MM.1S (cell line): ENCODE measurements at regions not wholly inside any gene's neighbourhood (a gene's known extent, or its start where the extent isn't known, plus 50 kb on each side); places are given as distances from the start of the nearest gene placed in this dataset.

Experiments
- DNase-seq: peaks from one replicate; pipeline ENCODE4 v3.0.0-alpha.2; 2015
- H2AFZ ChIP-seq: fragments of 300-600 bp; sonication (generic); 2 replicates; pipeline ENCODE4 v1.6.0; 2016; ENCODE audit warnings: antibody characterized with exemption, low read length
- H3F3A ChIP-seq: fragments of 300-600 bp; sonication (generic); 2 replicates; pipeline ENCODE4 v1.6.1; 2016; ENCODE audit warnings: mild to moderate bottlenecking, antibody characterized with exemption, low read length, moderate library complexity, mixed read lengths; ENCODE audit not compliant: insufficient read depth
- H3K27ac ChIP-seq: fragments of 300-600 bp; sonication (generic); 2 replicates; pipeline ENCODE4 v1.5.1; 2016; ENCODE audit warnings: mild to moderate bottlenecking, low read length
- H3K27me3 ChIP-seq: fragments of 300-600 bp; sonication (generic); replicated peaks from 2 replicates; pipeline ENCODE4 v1.6.0; 2016; ENCODE audit warnings: low read length; ENCODE audit not compliant: insufficient read depth
- H3K36me3 ChIP-seq: fragments of 300-600 bp; sonication (generic); replicated peaks from 2 replicates; pipeline ENCODE4 v1.6.1; 2016; ENCODE audit warnings: mild to moderate bottlenecking, low read length, mixed read lengths; ENCODE audit not compliant: insufficient read depth
- H3K4me1 ChIP-seq: fragments of 300-600 bp; sonication (generic); 2 replicates; pipeline ENCODE4 v1.6.1; 2016; ENCODE audit warnings: low read length, mixed read lengths
- H3K4me2 ChIP-seq: fragments of 300-600 bp; sonication (generic); 2 replicates; pipeline ENCODE4 v1.6.0; 2016; ENCODE audit warnings: low read depth, low read length
- H3K4me3 ChIP-seq: fragments of 300-600 bp; sonication (generic); 2 replicates; pipeline ENCODE4 v1.5.1; 2016; ENCODE audit warnings: low read length, mixed read lengths
- H3K79me2 ChIP-seq: fragments of 300-600 bp; sonication (generic); 2 replicates; pipeline ENCODE4 v1.6.1; 2016; ENCODE audit warnings: mixed run types, low read length, mixed read lengths
- H3K9ac ChIP-seq: fragments of 300-600 bp; sonication (generic); 2 replicates; pipeline ENCODE4 v1.6.1; 2016; ENCODE audit warnings: low read length, mixed read lengths
- H3K9me2 ChIP-seq: fragments of 300-600 bp; sonication (generic); replicated peaks from 2 replicates; pipeline ENCODE4 v1.6.1; 2016; ENCODE audit warnings: mild to moderate bottlenecking, low read length, mixed read lengths; ENCODE audit not compliant: insufficient read depth
- H3K9me3 ChIP-seq: fragments of 300-600 bp; sonication (generic); replicated peaks from 2 replicates; pipeline ENCODE4 v1.6.1; 2016; ENCODE audit warnings: mild to moderate bottlenecking, low read length, mixed read lengths; ENCODE audit not compliant: insufficient read depth
- H4K20me1 ChIP-seq: fragments of 300-600 bp; sonication (generic); 2 replicates; pipeline ENCODE4 v1.6.1; 2016; ENCODE audit warnings: mild to moderate bottlenecking, low read length, moderate library complexity, mixed read lengths; ENCODE audit not compliant: insufficient read depth
- CTCF ChIP-seq: fragments of 300-600 bp; sonication (generic); IDR thresholded peaks from 2 replicates; pipeline ENCODE4 v1.5.1; 2016; ENCODE audit warnings: antibody characterized with exemption, low read length, mixed read lengths
- EZH2 ChIP-seq: fragments of 300-600 bp; sonication (generic); optimal IDR thresholded peaks from 2 replicates; pipeline ENCODE3; 2017; ENCODE audit warnings: low read depth, mild to moderate bottlenecking, antibody characterized with exemption, low read length, mixed read lengths
- EZH2phosphoT487 ChIP-seq: fragments of 300-600 bp; sonication (generic); IDR thresholded peaks from 2 replicates; pipeline ENCODE4 v1.6.1; 2018; ENCODE audit warnings: antibody characterized with exemption, low read length

- H3K4me2 ChIP-seq: no peak overlapping the region
- no peak overlapping the region for H3K9ac ChIP-seq
Observed at GRCh38 chr6:166692723-166693302, 65.8 kb upstream of the RPS6KA2 start.

GRCh38 chr6:166691746-166692145 is 64.7 kb upstream of the RPS6KA2 start:
- Histone ChIP-seq H3K4me1 (no peaks in the 10 kb centered on the region), H3K9me3 (no peaks in the 10 kb centered on the region), H3F3A (no peaks in the 10 kb centered on the region), H3K27me3 (no peaks in the 10 kb centered on the region), H3K4me2 (no peak overlapping the region), H3K79me2 (no peaks in the 10 kb centered on the region), H3K9me2 (no peaks in the 10 kb centered on the region), H3K4me3 (no peak overlapping the region), H3K27ac (no peak overlapping the region), H3K9ac (no peak overlapping the region), H3K36me3 (no peaks in the 10 kb centered on the region), H4K20me1 (no peaks in the 10 kb centered on the region), H2AFZ (no peak overlapping the region)
- TF ChIP-seq CTCF (no peak), EZH2 (no peak), EZH2phosphoT487 (no peak)
- DNase-seq: no peak

More at GRCh38 chr6:166692723-166693302, 65.8 kb upstream of the RPS6KA2 start:
- Histone ChIP-seq H3K27me3 (no peaks in the 10 kb centered on the region), H3K79me2 (no peaks in the 10 kb centered on the region), H2AFZ (no peak overlapping the region), H3K9me2 (no peaks in the 10 kb centered on the region), H3K27ac (no peak overlapping the region), H4K20me1 (no peaks in the 10 kb centered on the region), H3F3A (no peaks in the 10 kb centered on the region), H3K36me3 (no peaks in the 10 kb centered on the region), H3K9me3 (no peaks in the 10 kb centered on the region), H3K4me3 (no peak overlapping the region), H3K4me1 (no peaks in the 10 kb centered on the region)
- TF ChIP-seq EZH2 (no peak), EZH2phosphoT487 (no peak), CTCF (no peak)
- no peak for DNase-seq

GRCh38 chr6:166691199-166691598 is 64.1 kb upstream of the RPS6KA2 start:
- H3K36me3 ChIP-seq: no peaks in the 10 kb centered on the region
- H3K79me2 ChIP-seq: no peaks in the 10 kb centered on the region
- H3K4me2 ChIP-seq: no peak overlapping the region
- no peak overlapping the region for H3K27ac ChIP-seq
- H3F3A ChIP-seq: no peaks in the 10 kb centered on the region
- H3K9me2 ChIP-seq: no peaks in the 10 kb centered on the region
- H3K4me3 ChIP-seq: no peak overlapping the region
- H4K20me1 ChIP-seq: no peaks in the 10 kb centered on the region
- no peaks in the 10 kb centered on the region for H3K27me3 ChIP-seq
- H3K9me3 ChIP-seq: no peaks in the 10 kb centered on the region
- no peak overlapping the region for H3K9ac ChIP-seq
- TF ChIP-seq EZH2phosphoT487 (no peak), CTCF (no peak), EZH2 (no peak)
- DNase-seq: no peak
- no peak overlapping the region for H2AFZ ChIP-seq
- no peaks in the 10 kb centered on the region for H3K4me1 ChIP-seq
